IMR-90 (cell line): ENCODE measurements at regions not wholly inside any gene's neighbourhood (a gene's known extent, or its start where the extent isn't known, plus 50 kb on each side); places are given as distances from the start of the nearest gene placed in this dataset.

Source experiments
- ATAC-seq: fragments of 200-7000 bp; cut with Tn5 transposase; 2 replicates; pipeline ENCODE4 v1.9.1; 2020; ENCODE audit warnings: low read depth, mild to moderate bottlenecking, moderate library complexity
- BruUV-seq: library from RNA; stranded (reverse); fragments of 400-500 nt; replicated peaks from 2 replicates; lab custom pipeline; 2021; lab: Mats Ljungman, UMichigan
- CTCF ChIA-PET: fragments of 300-600 bp; formaldehyde crosslinking; extraction: SDS; loops from one replicate; lab custom pipeline; 2021; ENCODE audit warnings: antibody characterized with exemption; lab: Yijun Ruan, JAX
- POLR2A ChIA-PET: fragments of 300-600 bp; sonication (Branson Sonifier 250); formaldehyde crosslinking; loops from one replicate; lab custom pipeline; 2022; ENCODE audit warnings: antibody characterized with exemption; ENCODE audit not compliant: unreplicated experiment; lab: Charles Lee
- DNase-seq: peaks from one replicate; pipeline ENCODE4 v3.0.0; 2013
- H2AFZ ChIP-seq: replicated peaks from 2 replicates; pipeline ENCODE3; 2013; ENCODE audit warnings: low read length, mild to moderate bottlenecking; ENCODE audit not compliant: poor library complexity
- H2AK5ac ChIP-seq: 2 replicates; pipeline ENCODE4 v1.6.1; 2013; ENCODE audit warnings: low read depth, low read length, inconsistent platforms
- H2AK9ac ChIP-seq: replicated peaks from 2 replicates; pipeline ENCODE3; 2013; ENCODE audit warnings: mild to moderate bottlenecking, low read depth, low read length, moderate library complexity; ENCODE audit not compliant: poor library complexity
- H2BK120ac ChIP-seq: 2 replicates; pipeline ENCODE4 v1.6.1; 2013; ENCODE audit warnings: low read depth, low read length, inconsistent platforms
- H2BK15ac ChIP-seq: 3 replicates; pipeline ENCODE4 v1.6.1; 2013; ENCODE audit warnings: low read depth, low read length, inconsistent platforms
- H2BK20ac ChIP-seq: 2 replicates; pipeline ENCODE4 v1.6.1; 2013; ENCODE audit warnings: low read depth, mild to moderate bottlenecking, inconsistent platforms, low read length, moderate library complexity
- H2BK5ac ChIP-seq: 2 replicates; pipeline ENCODE4 v1.6.1; 2013; ENCODE audit warnings: mild to moderate bottlenecking, low read depth, low read length, inconsistent platforms; ENCODE audit not compliant: poor library complexity, severe bottlenecking
- H3K14ac ChIP-seq: replicated peaks from 2 replicates; pipeline ENCODE4 v1.6.1; 2013; ENCODE audit warnings: low read depth, low read length, inconsistent platforms
- H3K18ac ChIP-seq: 2 replicates; pipeline ENCODE4 v1.6.1; 2013; ENCODE audit warnings: low read depth, low read length, control low read depth
- H3K23ac ChIP-seq: 2 replicates; pipeline ENCODE4 v1.6.1; 2013; ENCODE audit warnings: low read depth, low read length, inconsistent platforms
- H3K27ac ChIP-seq: 2 replicates; pipeline ENCODE4 v1.5.1; 2013; ENCODE audit warnings: mild to moderate bottlenecking, control low read depth, low read length; ENCODE audit not compliant: insufficient read depth
- H3K27me3 ChIP-seq: 2 replicates; pipeline ENCODE4 v1.6.1; 2013; ENCODE audit warnings: low read length; ENCODE audit not compliant: control insufficient read depth, insufficient read depth
- H3K36me3 ChIP-seq: 2 replicates; pipeline ENCODE4 v1.6.1; 2013; ENCODE audit warnings: low read length, mixed read lengths; ENCODE audit not compliant: control insufficient read depth, insufficient read depth
- H3K4ac ChIP-seq: 2 replicates; pipeline ENCODE4 v1.6.1; 2013; ENCODE audit warnings: low read depth, low read length, inconsistent platforms
- H3K4me1 ChIP-seq: 2 replicates; pipeline ENCODE4 v1.6.1; 2013; ENCODE audit warnings: low read length, mixed read lengths; ENCODE audit not compliant: control insufficient read depth, insufficient read depth
- H3K4me2 ChIP-seq: 2 replicates; pipeline ENCODE4 v1.6.1; 2013; ENCODE audit warnings: low read depth, mild to moderate bottlenecking, control low read depth, low read length, moderate library complexity
- H3K4me3 ChIP-seq: 2 replicates; pipeline ENCODE4 v1.5.1; 2013; ENCODE audit warnings: low read depth, mild to moderate bottlenecking, control low read depth, low read length, moderate library complexity; ENCODE audit not compliant: insufficient read depth
- H3K56ac ChIP-seq: 2 replicates; pipeline ENCODE4 v1.6.1; 2013; ENCODE audit warnings: low read length, inconsistent platforms; ENCODE audit not compliant: insufficient read depth; ENCODE audit errors: extremely low read depth
- H3K79me1 ChIP-seq, 2 experiments: 2 replicates each; pipeline ENCODE4 v1.6.1; 2013; ENCODE audit warnings: low read length in 2 of 2, inconsistent platforms in 1 of 2, low read depth in 1 of 2
- H3K9ac ChIP-seq: 2 replicates; pipeline ENCODE4 v1.6.1; 2013; ENCODE audit warnings: low read depth, low read length, control low read depth
- H3K9me1 ChIP-seq: 2 replicates; pipeline ENCODE4 v1.6.1; 2013; ENCODE audit warnings: low read length, inconsistent platforms; ENCODE audit not compliant: insufficient read depth
- H3K9me3 ChIP-seq: 2 replicates; pipeline ENCODE4 v1.6.1; 2013; ENCODE audit warnings: low read length; ENCODE audit not compliant: control insufficient read depth, insufficient read depth
- H4K20me1 ChIP-seq: 2 replicates; pipeline ENCODE4 v1.6.1; 2013; ENCODE audit warnings: low read length, inconsistent platforms; ENCODE audit not compliant: insufficient read depth
- H4K5ac ChIP-seq: 2 replicates; pipeline ENCODE4 v1.6.1; 2013; ENCODE audit warnings: mild to moderate bottlenecking, low read depth, low read length, control low read depth
- H4K8ac ChIP-seq, 2 experiments: 2 replicates each; pipeline ENCODE4 v1.6.1; 2013; ENCODE audit warnings: low read depth in 2 of 2, low read length in 2 of 2, control low read depth in 1 of 2, inconsistent platforms in 1 of 2
- H4K91ac ChIP-seq: 2 replicates; pipeline ENCODE4 v1.6.1; 2013; ENCODE audit warnings: low read depth, low read length, inconsistent platforms; ENCODE audit not compliant: insufficient read depth
- BHLHE40 ChIP-seq: fragments of 150-350 bp; IDR thresholded peaks from 2 replicates; pipeline ENCODE4 v1.6.1; 2016; ENCODE audit warnings: mild to moderate bottlenecking, low read depth, low read length
- CEBPB ChIP-seq: IDR thresholded peaks from 2 replicates; pipeline ENCODE4 v1.6.1; 2012; ENCODE audit warnings: low read depth, low read length, improper control_type of control experiment
- CHD1 ChIP-seq: IDR thresholded peaks from 2 replicates; pipeline ENCODE4 v1.6.1; 2012; ENCODE audit warnings: low read depth, low read length, improper control_type of control experiment
- CTCF ChIP-seq: conservative IDR thresholded peaks from 2 replicates; pipeline ENCODE4 v1.5.1; 2012; ENCODE audit warnings: mild to moderate bottlenecking, low read depth, low read length, improper control_type of control experiment
- ELK1 ChIP-seq: fragments of 150-350 bp; IDR thresholded peaks from 2 replicates; pipeline ENCODE4 v1.6.1; 2016; ENCODE audit warnings: low read depth, mild to moderate bottlenecking, low read length, moderate library complexity, borderline replicate concordance
- FOS ChIP-seq: fragments of 150-350 bp; IDR thresholded peaks from 2 replicates; pipeline ENCODE4 v1.6.1; 2016; ENCODE audit warnings: low read depth, low read length
- MAFK ChIP-seq: IDR thresholded peaks from 2 replicates; pipeline ENCODE4 v1.6.1; 2012; ENCODE audit warnings: low read depth, low read length, improper control_type of control experiment
- MAZ ChIP-seq: IDR thresholded peaks from 2 replicates; pipeline ENCODE4 v1.6.1; 2012; ENCODE audit warnings: low read depth, mild to moderate bottlenecking, low read length, improper control_type of control experiment, moderate library complexity, borderline replicate concordance
- MXI1 ChIP-seq: IDR thresholded peaks from 2 replicates; pipeline ENCODE4 v1.6.1; 2012; ENCODE audit warnings: low read depth, mild to moderate bottlenecking, low read length, moderate library complexity, borderline replicate concordance
- NFE2L2 ChIP-seq: fragments of 150-350 bp; IDR thresholded peaks from 2 replicates; pipeline ENCODE4 v1.6.1; 2016; ENCODE audit warnings: low read depth, mild to moderate bottlenecking, low read length
- POLR2A ChIP-seq: IDR thresholded peaks from 2 replicates; pipeline ENCODE4 v1.6.1; 2012; ENCODE audit warnings: mild to moderate bottlenecking, low read depth, low read length
- RAD21 ChIP-seq: IDR thresholded peaks from 2 replicates; pipeline ENCODE4 v1.6.1; 2012; ENCODE audit warnings: low read length, improper control_type of control experiment
- RCOR1 ChIP-seq: IDR thresholded peaks from 2 replicates; pipeline ENCODE4 v1.6.1; 2012; ENCODE audit warnings: mild to moderate bottlenecking, low read length, improper control_type of control experiment; ENCODE audit not compliant: insufficient replicate concordance
- RFX5 ChIP-seq: IDR thresholded peaks from 2 replicates; pipeline ENCODE4 v1.8.0; 2012; ENCODE audit warnings: low read depth, mild to moderate bottlenecking, low read length, moderate library complexity
- SMC3 ChIP-seq: fragments of 150-350 bp; IDR thresholded peaks from 2 replicates; pipeline ENCODE4 v1.6.1; 2016; ENCODE audit warnings: low read depth, mild to moderate bottlenecking, antibody characterized with exemption, low read length, moderate library complexity
- USF2 ChIP-seq: fragments of 150-350 bp; IDR thresholded peaks from 2 replicates; pipeline ENCODE4 v1.6.1; 2017; ENCODE audit warnings: mild to moderate bottlenecking, antibody characterized with exemption, low read length, low read depth
- WGBS, 2 experiments: methylation state at CpG; one replicate each; pipeline versions ENCODE4 v1.1.5 to v1.1.7; 2013; ENCODE audit warnings: missing lambda C conversion rate in 2 of 2; ENCODE audit not compliant: insufficient read length in 1 of 2; ENCODE audit errors: extremely low coverage in 2 of 2; 5-methylcytosine and 5-hydroxymethylcytosine counted together
- dilution Hi-C: fragments of 300-500 bp; cut with HindIII; formaldehyde crosslinking; loops from one replicate; pipeline ENCODE4 v1.14.3; 2018; ENCODE audit warnings: low sequenced_read_pairs; ENCODE audit not compliant: unreplicated experiment
- in situ Hi-C: fragments of 300-500 bp; cut with MboI; formaldehyde crosslinking; loops from 3 replicates; pipeline ENCODE4 v1.14.3; 2019; ENCODE audit warnings: low sequenced_read_pairs, inconsistent platforms, mixed read lengths
- intact Hi-C: fragments of 100-400 bp; cut with micrococcal nuclease; formaldehyde crosslinking; loops from 2 replicates; pipeline ENCODE4 v1.10.0; 2022

GRCh38 chrX:122363112-122363795, 820.8 kb upstream of the GRIA3 start:
- dilution Hi-C loops = no loop called here
- Histone ChIP-seq H3K27ac (no peak overlapping the region), H3K14ac (no peak overlapping the region), H2AK9ac (no peak overlapping the region), H3K4me1 (no peaks in the 10 kb centered on the region), H2AFZ (no peak overlapping the region), H3K9me1 (no peaks in the 10 kb centered on the region), H3K18ac (no peak overlapping the region), H3K4ac (no peak overlapping the region), H4K5ac (no peak overlapping the region), H3K4me3 (no peak overlapping the region), H4K20me1 (no peaks in the 10 kb centered on the region), H3K56ac (no peak overlapping the region), H2BK20ac (no peak overlapping the region), H3K4me2 (no peak overlapping the region), H2BK120ac (no peak overlapping the region), H2BK15ac (no peak overlapping the region), H3K23ac (no peak overlapping the region), H3K36me3 (no peaks in the 10 kb centered on the region), H3K9ac (no peak overlapping the region), H3K27me3 (no peaks in the 10 kb centered on the region), H4K91ac (no peak overlapping the region), H2BK5ac (no peak overlapping the region), H3K9me3 (peaks cover 3% of the 10 kb centered on the region; the same call in 1 of the 2 replicates), H3K79me1 (no peaks in the 10 kb centered on the region), H4K8ac (no peak overlapping the region), H2AK5ac (no peak overlapping the region)
- CTCF ChIA-PET = no interaction called here
- POLR2A ChIA-PET = no interaction called here
- intact Hi-C loops = no loop called here
- no peak for ATAC-seq
- in situ Hi-C loops = no loop called here
- TF ChIP-seq MXI1 = no peak
- no peak for TF ChIP-seq CEBPB
- no peak for TF ChIP-seq RCOR1
- TF ChIP-seq NFE2L2 = no peak
- no peak for TF ChIP-seq MAZ
- TF ChIP-seq RFX5 = no peak
- TF ChIP-seq CTCF = no peak
- TF ChIP-seq RAD21 = no peak
- TF ChIP-seq CHD1 = no peak
- TF ChIP-seq POLR2A = no peak
- TF ChIP-seq FOS = no peak
- no peak for TF ChIP-seq SMC3
- no peak for TF ChIP-seq ELK1
- TF ChIP-seq BHLHE40 = no peak
- no peak for TF ChIP-seq MAFK
- TF ChIP-seq USF2 = no peak
- WGBS, 2 experiments = 47% methylated on average over 2 of the region's 9 CpGs; no CpG with 5 or more reads in 1 of the 2 experiments
- no peak for DNase-seq
- no TSS peak for BruUV-seq
